Transverse colon (tissue), 3 donors: ENCODE measurements at regions not wholly inside any gene's neighbourhood (a gene's known extent, or its start where the extent isn't known, plus 50 kb on each side); places are given as distances from the start of the nearest gene placed in this dataset.

ENCODE experiments used
- CTCF ChIP-seq, 5 experiments: fragments of 200-600 bp in 3 of 5; fragments of 450-650 bp in 2 of 5; sonication (generic) in 3 of 5; IDR thresholded peaks; 1 replicate in 2 of 5; 2 replicates in 3 of 5; pipeline ENCODE4 v1.5.1; 2016 to 2017; ENCODE audit warnings: antibody characterized with exemption in 5 of 5, inconsistent platforms in 3 of 5, mild to moderate bottlenecking in 2 of 5, moderate library complexity in 1 of 5
- POLR2A ChIP-seq: fragments of 450-650 bp; IDR thresholded peaks from one replicate; pipeline ENCODE4 v1.6.1; 2016; ENCODE audit warnings: antibody characterized with exemption, mild to moderate bottlenecking, moderate library complexity

- TF ChIP-seq CTCF (IDR thresholded peaks at IDR 0.05) (no peak), POLR2A (no peak)
Measured at GRCh38 chr13:40026741-40027140, 371.3 kb downstream of the COG6 start.
